ENCODE measurements at regions not wholly inside any gene's neighbourhood (a gene's known extent, or its start where the extent isn't known, plus 50 kb on each side); places are given as distances from the start of the nearest gene placed in this dataset.
"Not testable (repeated sequence)": the region's sequence is repeated elsewhere in the genome, so short reads cannot be mapped to it uniquely, and the experiment has no call there.

DNA sequence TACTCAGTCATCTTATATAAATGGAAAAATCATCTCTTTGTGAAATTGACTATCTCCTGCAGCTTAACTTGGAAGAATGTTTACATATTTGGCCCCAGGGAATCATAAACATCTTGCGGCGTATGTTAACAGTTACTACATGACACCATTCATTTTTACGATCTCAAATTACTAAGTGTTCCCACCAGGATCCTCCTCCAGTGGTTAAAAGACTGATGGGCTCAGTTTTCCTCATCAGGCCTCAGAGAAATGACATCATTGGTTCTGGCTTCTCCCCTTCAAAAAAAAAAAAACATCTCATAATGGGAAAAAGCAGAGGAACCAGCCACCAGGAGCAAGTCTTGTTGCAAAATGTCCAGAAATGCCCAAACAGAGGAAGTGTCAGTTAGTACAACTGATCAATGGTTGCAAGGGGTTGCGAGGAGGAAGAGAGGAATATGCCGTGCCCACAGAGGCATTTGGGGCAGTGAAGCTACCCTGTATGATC lies 70.5 kb upstream of the LIPC start:
- no peak for DNase-seq

DNA sequence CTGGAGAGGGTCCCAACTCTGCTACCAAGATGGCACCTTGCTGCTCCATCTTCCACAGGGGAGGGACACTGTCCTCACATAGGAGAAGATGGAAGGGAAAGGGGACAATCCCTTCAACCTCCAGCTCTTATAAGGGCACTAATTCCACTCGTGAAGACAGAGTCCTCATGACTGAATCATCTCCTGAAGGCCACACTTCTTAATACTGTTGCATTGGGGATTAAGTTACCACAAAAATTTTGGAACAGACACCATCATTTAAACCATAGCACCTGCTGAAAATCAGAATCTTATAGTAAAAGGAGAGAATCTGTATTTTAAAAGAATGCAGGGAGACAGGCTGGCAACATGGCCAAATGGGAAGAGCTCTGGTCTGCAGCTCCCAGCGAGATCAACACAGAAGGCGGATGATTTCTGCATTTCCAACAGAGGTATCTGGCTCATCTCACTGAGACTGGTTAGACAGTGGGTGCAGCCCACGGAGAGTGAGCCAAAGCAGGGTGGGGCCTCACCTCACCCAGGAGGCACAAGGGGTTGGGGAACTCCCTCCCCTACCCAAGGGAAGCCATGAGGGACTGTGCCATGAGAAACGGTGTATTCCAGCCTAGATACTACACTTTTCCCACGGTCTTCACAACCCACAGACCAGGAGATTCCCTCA lies 69.4 kb upstream of the LIPC start:
- no peak for DNase-seq

DNA sequence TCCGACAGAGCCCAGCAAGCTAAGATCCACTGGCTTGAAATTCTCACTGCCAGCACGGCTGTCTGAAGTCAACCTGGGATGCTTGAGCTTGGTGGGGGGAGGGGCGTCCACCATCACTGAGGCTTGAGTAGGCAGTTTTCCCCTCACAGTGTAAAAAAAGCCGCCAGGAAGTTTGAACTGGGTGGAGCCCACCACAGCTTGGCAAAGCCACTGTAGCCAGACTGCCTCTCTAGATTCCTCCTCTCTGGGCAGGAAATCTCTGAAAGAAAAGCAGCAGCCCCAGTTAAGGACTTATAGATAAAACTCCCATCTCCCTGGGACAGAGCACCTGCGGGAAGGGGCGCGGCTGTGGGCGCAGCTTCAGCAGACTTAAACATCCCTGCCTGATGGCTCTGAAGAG lies 68.7 kb upstream of the LIPC start:
- not testable (repeated sequence) for DNase-seq

DNA sequence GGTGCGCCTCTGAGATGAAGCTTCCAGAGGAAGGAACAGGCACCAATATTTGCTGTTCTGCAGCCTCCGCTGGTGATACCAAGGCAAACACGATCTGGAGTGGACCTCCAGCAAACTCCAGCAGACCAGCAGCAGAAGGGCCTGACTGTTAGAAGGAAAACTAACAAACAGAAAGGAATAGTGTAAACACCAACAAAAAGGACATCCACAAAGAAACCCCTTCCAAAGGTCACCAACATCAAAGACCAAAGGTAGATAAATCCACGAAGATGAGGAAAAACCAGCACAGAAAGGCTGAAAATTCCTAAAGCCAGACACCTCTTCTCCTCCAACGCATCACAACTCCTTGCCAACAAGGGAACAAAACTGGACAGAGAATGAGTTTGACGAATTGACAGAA lies 68.1 kb upstream of the LIPC start:
- not testable (repeated sequence) for DNase-seq

DNA sequence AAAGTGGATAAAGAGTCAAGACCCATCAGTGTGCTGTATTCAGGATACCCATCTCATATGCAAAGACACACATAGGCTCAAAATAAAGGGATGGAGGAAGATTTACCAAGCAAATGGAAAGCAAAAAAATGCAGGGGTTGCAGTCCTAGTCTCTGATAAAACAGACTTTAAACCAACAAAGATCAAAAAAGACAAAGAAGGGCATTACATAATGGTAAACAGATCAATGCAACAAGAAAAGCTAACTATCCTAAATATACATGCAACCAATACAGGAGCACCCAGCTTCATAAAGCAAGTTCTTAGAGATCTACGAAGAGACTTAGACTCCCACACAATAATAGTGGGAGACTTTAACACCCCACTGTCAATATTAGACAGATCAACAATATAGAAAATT lies 66.7 kb upstream of the LIPC start:
- DNase-seq: not testable (repeated sequence)

DNA sequence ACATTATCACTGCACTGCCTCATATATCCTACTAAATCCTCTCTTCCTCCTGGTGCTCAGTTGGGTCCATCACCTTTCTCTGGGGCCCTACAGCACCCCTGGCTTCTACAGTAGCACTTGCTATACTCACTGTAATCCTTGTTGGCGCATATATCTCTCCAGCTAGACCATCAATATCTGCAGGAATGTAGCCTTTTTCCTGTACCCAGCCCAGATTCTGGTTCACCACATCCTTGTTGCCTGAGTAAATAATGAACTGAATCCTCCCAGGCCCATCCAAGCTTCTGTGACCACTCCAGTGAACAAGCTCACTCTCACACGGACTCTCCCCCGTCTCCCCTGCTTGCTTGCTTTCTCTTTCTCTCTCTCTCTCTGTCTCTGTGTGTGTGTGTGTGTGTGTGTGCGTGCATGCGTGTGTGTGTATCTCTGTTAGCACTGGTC lies 62.5 kb upstream of the LIPC start:
- DNase-seq: peak; percentile 94

DNA sequence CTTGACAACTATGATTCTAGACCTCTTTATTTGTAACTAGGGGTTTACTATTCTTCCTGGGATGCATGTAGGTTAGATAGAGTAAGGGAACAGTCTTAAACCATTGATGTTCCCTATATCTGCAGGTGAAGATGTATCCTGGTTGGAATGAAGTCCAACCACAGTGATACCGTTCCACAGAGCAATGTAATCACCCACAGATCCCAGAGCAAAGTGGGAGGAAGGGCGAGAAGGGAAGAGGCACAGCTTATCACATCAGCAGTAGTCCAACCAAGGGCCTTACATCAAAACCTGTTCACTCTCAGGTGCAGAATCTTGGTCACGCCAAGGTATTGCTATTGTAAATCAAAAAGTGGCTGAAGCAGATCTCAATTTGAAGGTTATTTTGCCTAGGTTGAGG lies 61.8 kb upstream of the LIPC start:
- no peak for DNase-seq

DNA sequence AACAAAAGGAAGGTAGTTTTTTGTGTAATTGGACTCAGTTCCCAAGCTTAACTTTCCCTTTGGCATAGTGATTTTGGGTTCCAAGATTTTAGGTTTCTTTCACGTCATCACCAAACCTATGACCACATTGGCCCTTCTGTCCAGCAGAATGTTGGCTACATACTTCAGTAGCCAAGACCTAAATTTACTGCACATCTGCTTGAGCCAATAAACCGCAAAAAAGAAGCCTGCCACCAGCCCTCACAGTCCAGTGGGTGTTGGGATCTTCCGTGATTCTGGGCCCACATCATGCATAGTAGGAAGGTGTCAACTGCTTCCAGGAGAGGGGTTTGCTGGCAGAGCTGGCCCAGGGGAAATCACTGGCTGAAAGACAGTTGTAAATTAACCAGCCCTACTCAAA lies 57.6 kb upstream of the LIPC start:
- no peak for DNase-seq

DNA sequence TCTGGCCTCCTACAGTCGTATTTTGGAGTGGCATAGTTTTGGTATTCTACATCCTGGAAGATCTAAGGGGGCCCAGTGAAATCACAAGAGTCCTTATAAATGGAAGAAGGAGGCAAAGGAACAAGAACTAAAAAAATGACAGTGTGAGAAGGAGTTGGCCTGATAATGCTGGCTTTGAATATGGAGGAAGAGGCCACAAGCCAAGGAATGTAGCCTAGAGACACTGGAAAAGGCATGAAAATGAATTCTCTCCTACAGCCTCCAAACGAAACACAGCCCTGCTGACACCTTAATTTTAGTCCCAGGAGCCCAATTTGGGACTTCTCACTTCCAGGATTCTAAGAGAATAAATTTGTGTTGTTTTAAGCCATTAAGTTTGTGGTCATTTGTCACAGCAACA lies 54.6 kb upstream of the LIPC start:
- DNase-seq: no peak

DNA sequence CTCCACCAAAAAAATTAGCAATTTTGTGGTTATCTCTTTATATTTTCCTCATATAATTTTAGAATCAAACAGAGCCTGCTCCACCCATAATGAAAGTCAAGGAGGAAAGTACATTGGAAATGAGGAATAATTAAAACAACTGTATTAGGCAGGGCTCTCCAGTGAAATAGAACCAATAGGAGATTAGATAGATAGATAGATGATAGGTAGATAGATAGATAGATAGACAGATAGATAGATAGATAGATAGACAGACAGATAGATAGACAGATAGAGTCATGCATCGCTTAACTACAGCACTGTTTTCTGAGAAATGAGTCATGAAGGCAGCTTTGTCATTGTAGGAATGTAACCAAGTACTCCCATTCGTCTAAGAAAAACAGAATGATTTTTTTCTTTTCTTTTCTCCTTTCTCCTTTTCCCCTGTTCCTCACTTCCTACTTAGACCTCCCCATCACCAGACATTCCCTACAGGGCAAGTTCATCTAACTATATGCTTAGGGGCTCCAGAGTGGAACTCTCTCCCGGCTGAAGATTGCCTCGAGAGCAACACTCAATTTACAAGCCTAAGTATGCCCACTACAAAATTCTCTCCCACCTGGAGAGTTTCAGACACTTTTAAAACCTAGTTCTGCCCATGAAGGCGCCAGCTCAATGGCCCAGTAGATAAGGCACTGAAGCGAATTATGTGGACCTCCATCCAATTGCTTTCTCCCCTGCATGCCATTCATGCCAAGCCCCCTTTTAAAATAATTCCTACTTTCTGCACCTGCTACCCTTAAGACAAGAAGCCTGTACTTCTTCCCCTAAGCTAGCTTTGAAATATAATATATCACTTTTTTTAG lies 53.3 kb upstream of the LIPC start:
- DNase-seq: peak; percentile 81

DNA sequence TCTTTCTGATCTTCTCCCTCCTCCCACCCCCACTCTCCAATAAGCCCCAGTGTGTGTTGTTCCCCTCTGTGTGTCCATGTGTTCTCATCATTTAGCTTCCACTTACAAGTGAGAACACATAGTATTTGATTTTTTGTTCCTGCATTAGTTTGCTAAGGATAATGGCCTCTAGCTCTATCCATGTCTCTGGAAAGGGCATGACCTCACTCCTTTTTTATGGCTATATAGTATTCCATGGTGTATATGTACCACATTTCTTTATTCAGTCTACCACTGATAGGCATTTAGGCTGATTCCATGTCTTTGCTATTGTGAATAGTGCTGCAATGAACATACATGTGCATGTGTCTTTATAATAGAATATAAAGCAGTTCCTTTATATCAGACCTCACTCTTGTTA lies 52.3 kb upstream of the LIPC start:
- DNase-seq: not testable (repeated sequence)

DNA sequence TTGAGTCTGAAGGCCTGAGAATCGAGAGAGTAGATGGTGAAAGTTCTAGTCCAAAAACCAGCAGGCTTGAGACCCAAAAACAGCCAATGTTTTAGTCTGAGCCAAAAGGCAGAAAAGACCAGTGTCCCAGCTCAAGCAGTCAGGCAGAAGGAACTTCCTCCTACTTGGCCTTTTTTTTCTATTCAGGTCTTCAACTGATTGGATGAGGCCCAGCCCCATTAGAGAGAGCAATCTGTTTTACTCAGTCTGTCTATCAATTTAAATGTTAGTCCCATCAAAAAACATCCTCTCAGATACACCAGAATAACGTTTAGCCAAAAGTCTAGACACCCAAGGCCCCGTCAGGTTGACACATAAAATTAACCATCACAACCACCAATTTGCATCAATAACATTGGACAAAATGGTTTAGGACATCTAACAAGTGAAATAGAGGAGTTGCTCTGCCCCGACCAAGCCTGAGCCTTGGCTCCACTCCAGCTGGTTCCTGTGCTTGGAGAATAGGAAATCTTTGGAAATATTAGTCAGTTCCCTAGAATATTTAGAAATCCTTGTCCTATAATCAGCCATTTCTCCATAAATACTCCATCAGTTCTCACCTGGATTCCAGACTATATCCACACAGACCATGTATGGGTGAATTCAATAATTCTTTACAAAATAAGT lies 51.4 kb upstream of the LIPC start:
- DNase-seq: no peak

DNA sequence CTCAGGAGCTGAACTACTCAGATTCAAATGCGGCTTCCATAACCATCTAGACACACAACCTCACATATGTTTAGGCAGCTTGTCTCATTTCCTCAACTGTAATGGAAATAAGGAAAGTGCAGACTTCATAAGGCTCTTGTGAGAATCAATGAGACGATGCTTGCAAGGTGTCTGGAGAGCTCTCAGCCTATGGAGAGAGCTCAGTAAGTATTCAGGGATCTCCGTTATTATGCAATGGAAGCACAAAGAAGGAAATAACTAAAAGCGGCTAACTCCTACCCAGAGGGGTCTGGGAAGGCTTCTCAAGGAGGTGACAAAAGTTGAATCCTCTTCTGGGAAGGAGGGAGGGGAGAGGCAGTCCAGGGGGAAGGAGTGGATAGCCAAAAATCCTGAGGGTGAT lies 50.1 kb upstream of the LIPC start:
- no peak for DNase-seq
